Common myeloid progenitor, CD34-positive (primary cell): ENCODE measurements at regions not wholly inside any gene's neighbourhood (a gene's known extent, or its start where the extent isn't known, plus 50 kb on each side); places are given as distances from the start of the nearest gene placed in this dataset.

Experiments used
- CTCF ChIA-PET: fragments of 350-600 bp; sonication (Branson Sonifier 250); formaldehyde crosslinking; loops from one replicate; lab custom pipeline; 2021; ENCODE audit warnings: antibody characterized with exemption; lab: Charles Lee
- POLR2A ChIA-PET: fragments of 350-600 bp; sonication (Branson Sonifier 250); formaldehyde crosslinking; loops from one replicate; lab custom pipeline; 2021; ENCODE audit warnings: antibody characterized with exemption; lab: Charles Lee
- DNase-seq, 3 donors: peaks; one replicate each; pipeline versions ENCODE4 v3.0.0 to v3.0.0-alpha.2; 2013
- H3K27ac ChIP-seq, 2 experiments: 1 replicate in 1 of 2; 2 replicates in 1 of 2; pipeline ENCODE4 v1.7.0; 2013; ENCODE audit warnings: inconsistent platforms in 2 of 2, low read length in 2 of 2, mild to moderate bottlenecking in 2 of 2, low read depth in 1 of 2, moderate library complexity in 1 of 2; ENCODE audit not compliant: severe bottlenecking in 2 of 2, insufficient read depth in 1 of 2, poor library complexity in 1 of 2
- H3K27me3 ChIP-seq, 5 experiments: replicated peaks in 2 of 5; 1 replicate in 3 of 5; 2 replicates in 2 of 5; pipeline versions ENCODE4 v1.6.1 to v1.7.0; 2013; ENCODE audit warnings: low read length in 4 of 5, mild to moderate bottlenecking in 2 of 5, moderate library complexity in 2 of 5, inconsistent platforms in 1 of 5; ENCODE audit not compliant: insufficient read depth in 5 of 5, control insufficient read depth in 4 of 5
- H3K36me3 ChIP-seq, 4 experiments: 1 replicate in 2 of 4; 2 replicates in 2 of 4; pipeline versions ENCODE4 v1.6.1 to v1.7.0; 2013; ENCODE audit warnings: low read length in 3 of 4, control low read depth in 1 of 4, mild to moderate bottlenecking in 1 of 4; ENCODE audit not compliant: control insufficient read depth in 4 of 4, insufficient read depth in 4 of 4
- H3K4me1 ChIP-seq, 4 experiments: 1 replicate in 3 of 4; 2 replicates in 1 of 4; pipeline versions ENCODE4 v1.6.1 to v1.7.1; 2013; ENCODE audit warnings: low read length in 3 of 4, mild to moderate bottlenecking in 3 of 4, control low read depth in 1 of 4, inconsistent platforms in 1 of 4, moderate library complexity in 1 of 4; ENCODE audit not compliant: control insufficient read depth in 4 of 4, insufficient read depth in 4 of 4; ENCODE audit errors: control extremely low read depth in 1 of 4
- H3K4me3 ChIP-seq, 7 experiments: 1 replicate in 4 of 7; 2 replicates in 3 of 7; pipeline versions ENCODE4 v1.5.1 to v1.7.0; 2013; ENCODE audit warnings: mild to moderate bottlenecking in 7 of 7, low read length in 6 of 7, moderate library complexity in 6 of 7, inconsistent platforms in 2 of 7, low read depth in 2 of 7, control low read depth in 1 of 7; ENCODE audit not compliant: insufficient read depth in 4 of 7, control insufficient read depth in 1 of 7; ENCODE audit errors: extremely low read depth in 1 of 7
- H3K9me3 ChIP-seq, 5 experiments: 1 replicate in 4 of 5; 2 replicates in 1 of 5; pipeline versions ENCODE4 v1.6.1 to v1.7.1; 2013; ENCODE audit warnings: low read length in 4 of 5, mild to moderate bottlenecking in 2 of 5, inconsistent platforms in 1 of 5, low read depth in 1 of 5, moderate library complexity in 1 of 5; ENCODE audit not compliant: control insufficient read depth in 4 of 5, insufficient read depth in 2 of 5; ENCODE audit errors: control extremely low read depth in 1 of 5
- WGBS: methylation state at CpG from one replicate; pipeline ENCODE4 v1.1.5; 2013; ENCODE audit not compliant: insufficient coverage; 5-methylcytosine and 5-hydroxymethylcytosine counted together

GRCh38 chr17:5793157-5793556 lies 208.8 kb upstream of the NLRP1 start:
- no peak for DNase-seq
- H3K27ac ChIP-seq = no peak overlapping the region
- CTCF ChIA-PET = no interaction called here
- no peaks in the 10 kb centered on the region for H3K36me3 ChIP-seq
- H3K4me1 ChIP-seq = no peaks in the 10 kb centered on the region
- H3K27me3 ChIP-seq = peaks cover 0 to 53% (median 5%) of the 10 kb centered on the region in 5 experiments
- H3K9me3 ChIP-seq = peaks cover 3 to 9% (median 4%) of the 10 kb centered on the region in 5 experiments
- no peak overlapping the region for H3K4me3 ChIP-seq
- POLR2A ChIA-PET = no interaction called here
- 76% methylated on average over 4 of the region's 4 CpGs for WGBS

- no peaks in the 10 kb centered on the region for H3K4me1 ChIP-seq
- ChIA-PET CTCF (no interaction called here), POLR2A (no interaction called here)
- no peak overlapping the region for H3K27ac ChIP-seq
- DNase-seq = no peak
- peaks cover 3 to 9% (median 4%) of the 10 kb centered on the region in 5 experiments for H3K9me3 ChIP-seq
- no peak overlapping the region for H3K4me3 ChIP-seq
- H3K27me3 ChIP-seq = peaks cover 0 to 56% (median 5%) of the 10 kb centered on the region in 5 experiments
- WGBS = 0% methylated on average over 1 of the region's 2 CpGs
- H3K36me3 ChIP-seq = no peaks in the 10 kb centered on the region
These were observed 209.6 kb upstream of the NLRP1 start for GRCh38 chr17:5793899-5794298.

GRCh38 chr17:5794385-5794784 lies 210.1 kb upstream of the NLRP1 start:
- peaks cover 3 to 9% (median 4%) of the 10 kb centered on the region in 5 experiments for H3K9me3 ChIP-seq
- no peak overlapping the region for H3K27ac ChIP-seq
- H3K36me3 ChIP-seq = no peaks in the 10 kb centered on the region
- CTCF ChIA-PET = no interaction called here
- H3K27me3 ChIP-seq = peaks cover 0 to 56% (median 5%) of the 10 kb centered on the region in 5 experiments
- no peak overlapping the region for H3K4me3 ChIP-seq
- POLR2A ChIA-PET = no interaction called here
- WGBS = 93% methylated on average over 2 of the region's 7 CpGs
- no peak for DNase-seq
- no peaks in the 10 kb centered on the region for H3K4me1 ChIP-seq

DNA sequence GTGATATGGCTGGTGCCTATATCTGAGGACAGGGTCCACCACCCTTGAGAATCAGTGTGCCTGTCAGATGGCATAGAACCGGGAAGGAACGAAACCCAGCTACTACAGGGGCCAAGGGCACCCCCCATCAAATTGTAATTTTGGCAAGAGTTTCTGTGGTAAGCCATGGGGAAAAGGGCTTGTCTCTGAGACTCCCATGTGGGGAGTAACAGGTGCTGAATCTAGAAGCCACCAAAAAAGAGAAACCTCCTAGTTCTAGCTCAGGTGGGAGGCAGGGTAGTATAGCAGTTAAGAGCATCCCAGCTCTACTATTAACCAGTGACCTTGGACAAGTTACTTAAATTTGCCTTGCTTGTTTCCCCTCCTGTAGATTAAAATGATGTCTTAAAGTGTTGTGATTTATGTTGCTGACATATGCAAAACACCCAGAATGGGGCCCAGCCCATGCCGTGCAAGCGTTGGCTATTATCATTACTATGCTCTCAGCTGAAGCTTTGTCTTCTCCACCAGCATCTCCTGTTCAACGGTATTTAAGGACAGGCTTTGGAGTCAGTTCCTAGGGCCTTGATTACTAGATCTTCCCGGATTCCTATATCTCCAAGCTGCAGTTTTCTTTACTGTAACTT lies 210.7 kb upstream of the NLRP1 start:
- ChIA-PET CTCF (no interaction called here), POLR2A (no interaction called here)
- Histone ChIP-seq H3K27ac (no peak overlapping the region), H3K27me3 (peaks cover 0 to 56% (median 5%) of the 10 kb centered on the region in 5 experiments), H3K9me3 (peaks cover 3 to 9% (median 4%) of the 10 kb centered on the region in 5 experiments), H3K4me3 (no peak overlapping the region), H3K36me3 (no peaks in the 10 kb centered on the region), H3K4me1 (no peaks in the 10 kb centered on the region)
- no peak for DNase-seq
- no CpG with 5 or more reads among the region's 6 CpGs for WGBS

DNA sequence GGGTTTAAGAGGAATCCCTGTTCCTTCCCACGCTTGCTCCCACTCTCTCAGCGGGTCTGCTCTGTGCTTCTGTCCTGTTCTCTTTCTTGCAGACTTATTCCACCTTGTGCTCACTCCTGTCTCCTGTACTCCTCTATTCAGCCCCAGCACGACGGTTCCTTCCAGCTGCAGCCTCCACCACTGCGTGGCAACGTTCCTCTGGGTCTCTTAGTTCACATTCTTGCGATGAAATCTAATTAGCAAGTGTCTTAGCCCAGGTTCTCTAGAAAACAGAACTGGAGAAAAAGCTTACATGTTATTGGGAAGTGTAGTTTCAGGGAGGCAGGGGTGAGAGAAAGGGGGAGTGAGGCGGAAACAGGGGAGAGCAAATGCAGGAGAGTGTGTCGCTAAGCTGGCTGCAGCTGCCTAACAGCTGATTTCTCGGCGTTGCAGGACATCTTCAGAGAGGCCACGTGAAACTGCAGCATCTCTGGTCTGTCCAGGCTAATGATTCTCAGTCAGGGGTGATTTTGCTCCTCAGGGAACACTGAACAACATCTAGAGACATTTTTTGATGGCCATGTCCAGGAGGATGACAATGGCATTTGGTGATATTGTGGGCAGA lies 213.2 kb upstream of the NLRP1 start:
- Histone ChIP-seq H3K27ac (no peak overlapping the region), H3K9me3 (peaks cover 3 to 5% (median 4%) of the 10 kb centered on the region in 5 experiments), H3K27me3 (peaks cover 0 to 65% (median 7%) of the 10 kb centered on the region in 5 experiments), H3K36me3 (no peaks in the 10 kb centered on the region), H3K4me1 (no peaks in the 10 kb centered on the region), H3K4me3 (no peak overlapping the region)
- DNase-seq = no peak
- 45% methylated on average over 12 of the region's 12 CpGs for WGBS
- ChIA-PET CTCF (no interaction called here), POLR2A (no interaction called here)

GRCh38 chr17:5798094-5798493 lies 213.8 kb upstream of the NLRP1 start:
- no peak for DNase-seq
- Histone ChIP-seq H3K4me3 (no peak overlapping the region), H3K27me3 (peaks cover 0 to 65% (median 7%) of the 10 kb centered on the region in 5 experiments), H3K36me3 (no peaks in the 10 kb centered on the region), H3K27ac (no peak overlapping the region), H3K4me1 (no peaks in the 10 kb centered on the region), H3K9me3 (peaks cover under 1 to 2% (median under 1%) of the 10 kb centered on the region in 5 experiments)
- CTCF ChIA-PET = no interaction called here
- 64% methylated on average over 3 of the region's 4 CpGs for WGBS
- POLR2A ChIA-PET = no interaction called here

- Histone ChIP-seq H3K36me3 (no peaks in the 10 kb centered on the region), H3K27ac (no peak overlapping the region), H3K9me3 (peaks cover 0 to 2% (median 0%) of the 10 kb centered on the region in 5 experiments), H3K4me3 (no peak overlapping the region), H3K27me3 (peaks cover 0 to 54% (median 7%) of the 10 kb centered on the region in 5 experiments), H3K4me1 (no peaks in the 10 kb centered on the region)
- DNase-seq = no peak
- WGBS = 62% methylated on average over 9 of the region's 9 CpGs
- POLR2A ChIA-PET = no interaction called here
- CTCF ChIA-PET = no interaction called here
These were observed 215.8 kb upstream of the NLRP1 start for GRCh38 chr17:5800131-5800530.
